Adipocyte (in vitro differentiated cells): ENCODE measurements at regions not wholly inside any gene's neighbourhood (a gene's known extent, or its start where the extent isn't known, plus 50 kb on each side); places are given as distances from the start of the nearest gene placed in this dataset.
A peak's percentile ranks its signal among the peaks of the same experiment; 100 is the strongest.

ENCODE experiments used
- DNase-seq: peaks from one replicate; pipeline ENCODE4 v3.0.0-alpha.2; 2015; ENCODE audit warnings: low read depth
- H3K27me3 ChIP-seq: replicated peaks from 2 replicates; pipeline ENCODE4 v1.7.0; 2013; ENCODE audit warnings: mild to moderate bottlenecking, low read length, moderate library complexity; ENCODE audit not compliant: control insufficient read depth, insufficient read depth
- H3K36me3 ChIP-seq: 2 replicates; pipeline ENCODE4 v1.7.0; 2013; ENCODE audit warnings: low read length, mild to moderate bottlenecking, moderate library complexity; ENCODE audit not compliant: control insufficient read depth, insufficient read depth, severe bottlenecking
- H3K4me1 ChIP-seq: 2 replicates; pipeline ENCODE4 v1.7.0; 2013; ENCODE audit warnings: mild to moderate bottlenecking, low read length, moderate library complexity; ENCODE audit not compliant: control insufficient read depth, insufficient read depth
- H3K4me3 ChIP-seq: 2 replicates; pipeline ENCODE4 v1.7.0; 2013; ENCODE audit warnings: mild to moderate bottlenecking, low read length, moderate library complexity
- H3K9ac ChIP-seq: 2 replicates; pipeline ENCODE4 v1.7.0; 2013; ENCODE audit warnings: mild to moderate bottlenecking, low read length, moderate library complexity
- H3K9me3 ChIP-seq: 2 replicates; pipeline ENCODE4 v1.7.0; 2013; ENCODE audit warnings: mild to moderate bottlenecking, low read length, moderate library complexity; ENCODE audit not compliant: control insufficient read depth

DNA sequence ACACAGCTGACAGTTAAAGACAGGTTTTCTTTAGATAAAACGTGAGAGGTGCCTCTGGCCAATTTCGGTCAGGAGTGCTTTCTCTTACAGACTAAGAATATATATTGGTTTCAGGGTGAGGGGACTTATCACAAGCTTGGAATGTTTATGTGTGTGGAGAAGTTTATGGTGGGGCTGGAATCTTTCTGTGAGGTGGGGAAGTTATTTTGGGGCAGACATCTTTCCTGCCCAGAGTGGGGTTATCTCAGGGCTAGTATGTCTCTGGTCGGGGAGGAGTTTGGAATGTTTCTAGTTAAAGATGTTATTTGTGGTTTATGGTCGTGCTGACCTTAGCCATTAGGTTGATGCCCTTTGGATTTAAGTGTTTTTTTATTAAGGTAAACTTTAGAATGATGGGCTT lies 115.2 kb downstream of the SLC5A7 start:
- no peaks in the 10 kb centered on the region for H3K27me3 ChIP-seq
- no peak overlapping the region for H3K9ac ChIP-seq
- H3K9me3 ChIP-seq = no peaks in the 10 kb centered on the region
- H3K4me3 ChIP-seq = no peak overlapping the region
- DNase-seq = no peak
- no peaks in the 10 kb centered on the region for H3K36me3 ChIP-seq
- no peaks in the 10 kb centered on the region for H3K4me1 ChIP-seq

DNA sequence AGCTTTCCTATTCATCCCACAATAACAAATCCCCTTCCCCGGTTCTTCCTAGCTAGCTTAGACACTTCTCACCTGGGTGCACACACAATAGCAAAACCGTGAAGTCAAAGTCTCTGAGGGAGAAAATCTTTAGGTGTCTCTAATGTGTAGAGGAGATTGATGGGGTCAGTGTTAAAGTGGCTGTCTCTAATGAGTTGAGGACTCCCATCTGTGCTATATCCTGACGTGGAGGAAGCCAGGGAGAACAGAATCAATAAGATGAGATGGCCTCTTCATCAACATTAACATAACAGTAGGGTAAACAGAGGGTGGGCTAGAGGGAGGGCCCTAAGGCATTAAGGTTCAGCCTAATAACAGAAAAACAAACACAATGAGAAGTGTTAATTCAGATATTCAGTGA lies 120.4 kb downstream of the SLC5A7 start:
- no peak overlapping the region for H3K9ac ChIP-seq
- no peaks in the 10 kb centered on the region for H3K27me3 ChIP-seq
- H3K4me3 ChIP-seq = no peak overlapping the region
- H3K4me1 ChIP-seq = no peaks in the 10 kb centered on the region
- DNase-seq = no peak
- peaks cover 9% of the 10 kb centered on the region for H3K9me3 ChIP-seq
- H3K36me3 ChIP-seq = no peaks in the 10 kb centered on the region

DNA sequence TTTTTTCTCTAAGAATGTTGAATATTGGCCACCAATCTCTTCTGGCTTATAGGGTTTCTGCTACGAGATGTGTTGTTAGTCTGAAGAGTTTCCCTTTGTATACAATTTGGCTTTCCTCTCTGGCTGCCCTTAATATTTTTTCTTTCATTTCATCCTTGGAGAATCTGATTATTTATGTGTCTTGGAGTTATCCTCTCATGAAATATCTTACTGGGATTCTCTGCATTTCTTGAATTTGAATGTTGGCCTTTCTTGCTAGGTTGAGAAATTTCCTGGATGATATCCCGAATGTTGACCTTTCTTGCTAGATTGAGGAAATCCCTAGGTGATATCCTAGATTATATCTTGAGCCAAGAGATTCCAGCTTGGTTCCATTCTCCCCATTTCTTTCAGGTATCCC lies 125.6 kb downstream of the SLC5A7 start:
- Histone ChIP-seq H3K9me3 (peaks cover 9% of the 10 kb centered on the region), H3K36me3 (no peaks in the 10 kb centered on the region), H3K27me3 (no peaks in the 10 kb centered on the region), H3K4me1 (no peaks in the 10 kb centered on the region), H3K4me3 (no peak overlapping the region), H3K9ac (no peak overlapping the region)
- DNase-seq = no peak

GRCh38 chr2:108115868-108116267 lies 123.9 kb upstream of the SULT1C3 start:
- Histone ChIP-seq H3K27me3 (no peaks in the 10 kb centered on the region), H3K4me1 (no peaks in the 10 kb centered on the region), H3K36me3 (no peaks in the 10 kb centered on the region), H3K9me3 (peaks cover under 1% of the 10 kb centered on the region), H3K4me3 (no peak overlapping the region), H3K9ac (no peak overlapping the region)
- DNase-seq = no peak

DNA sequence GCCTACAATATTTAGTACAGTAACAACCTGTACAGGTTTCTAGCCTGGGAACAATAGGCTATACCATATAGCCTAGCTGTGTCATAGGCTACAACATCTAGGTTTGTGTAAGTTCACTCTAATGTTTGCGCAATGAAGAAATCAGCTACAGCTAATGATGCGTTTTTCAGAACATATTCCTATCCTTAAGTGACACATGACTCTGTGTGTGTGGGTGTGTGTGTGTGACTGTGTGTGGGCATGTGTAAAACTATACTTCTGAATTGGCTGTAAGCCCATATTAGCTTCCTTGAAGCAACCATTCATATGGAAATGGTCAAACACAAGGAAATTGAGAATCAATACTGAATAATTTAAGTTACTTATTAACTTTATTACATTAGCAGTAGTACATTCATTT lies 120.8 kb upstream of the SULT1C3 start:
- no peak overlapping the region for H3K9ac ChIP-seq
- no peaks in the 10 kb centered on the region for H3K4me1 ChIP-seq
- no peak overlapping the region for H3K4me3 ChIP-seq
- no peaks in the 10 kb centered on the region for H3K9me3 ChIP-seq
- H3K36me3 ChIP-seq = no peaks in the 10 kb centered on the region
- DNase-seq = no peak
- H3K27me3 ChIP-seq = no peaks in the 10 kb centered on the region

DNA sequence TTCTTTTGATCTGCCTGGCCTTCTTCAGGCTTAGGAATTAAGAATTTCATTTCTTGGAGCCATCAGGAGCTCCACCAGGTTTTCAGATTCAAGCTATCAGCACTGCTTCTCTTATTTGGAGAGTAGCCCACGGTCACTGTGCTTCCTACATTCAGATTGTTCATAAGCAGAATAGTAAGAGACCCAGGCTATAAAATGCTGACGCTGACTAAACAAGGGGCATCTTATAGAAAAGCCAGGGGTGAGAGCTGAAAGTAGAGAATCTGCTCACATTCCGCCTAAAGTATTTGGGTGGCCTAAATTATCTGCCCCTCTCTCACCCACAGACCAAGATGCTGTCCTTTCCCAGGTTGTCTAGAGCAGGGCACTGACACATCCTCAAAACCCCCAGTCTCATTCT lies 120.3 kb upstream of the SULT1C3 start:
- Histone ChIP-seq H3K9ac (no peak overlapping the region), H3K9me3 (no peaks in the 10 kb centered on the region), H3K4me3 (no peak overlapping the region), H3K27me3 (no peaks in the 10 kb centered on the region), H3K4me1 (no peaks in the 10 kb centered on the region), H3K36me3 (no peaks in the 10 kb centered on the region)
- no peak for DNase-seq

GRCh38 chr2:108124736-108125495 lies 114.9 kb upstream of the SULT1C3 start:
- DNase-seq = no peak
- Histone ChIP-seq H3K9ac (no peak overlapping the region), H3K4me3 (no peak overlapping the region), H3K4me1 (peaks cover 5% of the 10 kb centered on the region), H3K27me3 (no peaks in the 10 kb centered on the region), H3K36me3 (no peaks in the 10 kb centered on the region), H3K9me3 (no peaks in the 10 kb centered on the region)

GRCh38 chr2:108125581-108125980 lies 114.2 kb upstream of the SULT1C3 start:
- Histone ChIP-seq H3K9me3 (no peaks in the 10 kb centered on the region), H3K9ac (no peak overlapping the region), H3K27me3 (no peaks in the 10 kb centered on the region), H3K36me3 (no peaks in the 10 kb centered on the region), H3K4me1 (peaks cover 5% of the 10 kb centered on the region), H3K4me3 (no peak overlapping the region)
- DNase-seq = no peak

DNA sequence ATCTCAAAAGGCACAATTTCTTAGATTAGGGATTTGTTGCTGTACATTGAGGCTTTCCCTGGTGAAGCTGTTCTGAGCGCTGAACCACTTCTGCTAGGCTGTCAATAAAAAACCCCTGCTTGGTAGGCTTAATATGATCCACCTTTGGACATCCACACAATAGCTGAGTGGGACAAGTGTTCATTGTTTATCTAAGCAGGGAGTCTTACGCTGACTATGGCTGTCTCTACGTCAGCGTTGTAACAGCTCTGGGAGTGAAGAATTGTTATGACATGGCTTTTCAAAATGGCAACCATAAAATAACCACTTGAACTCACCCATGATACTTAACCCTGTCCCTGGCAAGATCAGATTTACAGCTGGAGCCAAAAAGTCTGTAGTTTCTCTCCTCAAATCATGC lies 111.5 kb upstream of the SULT1C3 start:
- H3K9ac ChIP-seq = no peak overlapping the region
- peaks cover 5% of the 10 kb centered on the region for H3K4me1 ChIP-seq
- H3K9me3 ChIP-seq = peaks cover 5% of the 10 kb centered on the region
- no peaks in the 10 kb centered on the region for H3K36me3 ChIP-seq
- DNase-seq = no peak
- H3K27me3 ChIP-seq = peaks cover 4% of the 10 kb centered on the region
- no peak overlapping the region for H3K4me3 ChIP-seq

DNA sequence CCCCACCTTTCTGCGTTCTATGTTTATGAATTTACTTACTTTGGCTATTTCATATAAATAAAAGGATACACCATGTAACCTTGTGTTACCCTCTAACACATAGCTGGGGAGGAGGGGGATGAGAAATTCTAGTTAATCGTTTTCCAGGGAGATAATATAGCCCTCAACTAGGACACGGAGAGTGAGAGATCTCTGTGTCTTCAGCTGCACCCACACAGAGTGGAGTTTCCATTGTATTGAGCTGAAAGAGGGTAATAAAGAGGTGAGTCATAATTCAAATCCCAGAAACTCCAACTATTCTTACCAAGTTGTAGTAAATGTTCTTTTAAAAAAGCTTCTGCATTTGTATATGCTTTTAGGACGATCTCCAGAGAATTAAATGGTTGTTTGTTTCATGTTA lies 110.1 kb upstream of the SULT1C3 start:
- H3K4me3 ChIP-seq = no peak overlapping the region
- peaks cover 4% of the 10 kb centered on the region for H3K27me3 ChIP-seq
- H3K4me1 ChIP-seq = peaks cover 5% of the 10 kb centered on the region
- no peak for DNase-seq
- H3K36me3 ChIP-seq = no peaks in the 10 kb centered on the region
- peaks cover 5% of the 10 kb centered on the region for H3K9me3 ChIP-seq
- no peak overlapping the region for H3K9ac ChIP-seq

GRCh38 chr2:108133457-108133856 lies 106.3 kb upstream of the SULT1C3 start:
- Histone ChIP-seq H3K9me3 (peaks cover 5% of the 10 kb centered on the region), H3K9ac (no peak overlapping the region), H3K4me3 (no peak overlapping the region), H3K27me3 (peaks cover 4% of the 10 kb centered on the region), H3K4me1 (no peaks in the 10 kb centered on the region), H3K36me3 (no peaks in the 10 kb centered on the region)
- no peak for DNase-seq

DNA sequence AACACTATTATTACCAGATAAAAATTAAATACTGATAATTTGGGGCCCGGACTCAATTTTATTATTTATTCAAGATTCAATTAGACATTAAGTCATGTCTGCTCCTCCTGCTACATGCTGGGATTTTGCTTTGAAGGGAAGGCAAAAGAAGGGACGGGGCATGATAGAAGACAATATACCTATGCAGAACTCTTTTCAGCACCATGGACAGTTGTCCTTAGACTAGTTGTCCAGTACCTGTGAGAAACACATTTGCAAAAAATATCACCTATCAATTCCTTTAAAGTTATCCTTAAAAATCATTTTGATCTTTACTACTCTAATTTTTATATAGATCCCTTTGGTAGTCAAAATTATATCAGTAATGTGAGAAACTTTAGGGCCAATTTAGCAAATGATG lies 100.2 kb upstream of the SULT1C3 start:
- no peaks in the 10 kb centered on the region for H3K9me3 ChIP-seq
- no peaks in the 10 kb centered on the region for H3K27me3 ChIP-seq
- no peaks in the 10 kb centered on the region for H3K4me1 ChIP-seq
- no peak overlapping the region for H3K9ac ChIP-seq
- DNase-seq = peak; percentile 41
- H3K36me3 ChIP-seq = no peaks in the 10 kb centered on the region
- H3K4me3 ChIP-seq = no peak overlapping the region
